Panc1 (cell line): ENCODE measurements at regions not wholly inside any gene's neighbourhood (a gene's known extent, or its start where the extent isn't known, plus 50 kb on each side); places are given as distances from the start of the nearest gene placed in this dataset.

ENCODE experiments used
- ATAC-seq: fragments of 200-7000 bp; cut with Tn5 transposase; 2 replicates; pipeline ENCODE4 v1.9.1; 2020; ENCODE audit warnings: mild to moderate bottlenecking, moderate library complexity
- BruUV-seq: library from RNA; stranded (reverse); fragments of 400-500 nt; replicated peaks from 2 replicates; lab custom pipeline; 2021; lab: Mats Ljungman, UMichigan
- CTCF ChIA-PET: fragments of 300-600 bp; sonication (Branson Sonifier 250); formaldehyde crosslinking; loops from one replicate; lab custom pipeline; 2022; ENCODE audit warnings: antibody characterized with exemption; lab: Charles Lee
- POLR2A ChIA-PET: fragments of 300-600 bp; sonication (Branson Sonifier 250); formaldehyde crosslinking; loops from one replicate; lab custom pipeline; 2022; ENCODE audit warnings: antibody characterized with exemption; lab: Charles Lee
- DNase-seq: peaks from one replicate; pipeline ENCODE4 v3.0.0-alpha.2; 2010; ENCODE audit warnings: low read depth, low spot score
- H3K27ac ChIP-seq: 2 replicates; pipeline ENCODE4 v1.5.1; 2011; ENCODE audit warnings: mild to moderate bottlenecking, low read length, inconsistent platforms
- H3K27me3 ChIP-seq: fragments of 200-500 bp; sonication (Bioruptor generic); 2 replicates; pipeline ENCODE4 v1.6.0; 2014; ENCODE audit warnings: low read length, inconsistent platforms; ENCODE audit not compliant: control insufficient read depth, insufficient read depth
- H3K36me3 ChIP-seq: fragments of 200-500 bp; sonication (Bioruptor generic); 2 replicates; pipeline ENCODE4 v1.5.1; 2014; ENCODE audit warnings: inconsistent platforms, mild to moderate bottlenecking, low read length, moderate library complexity; ENCODE audit not compliant: control insufficient read depth, insufficient read depth
- H3K4me1 ChIP-seq: 2 replicates; pipeline ENCODE4 v1.5.1; 2011; ENCODE audit warnings: inconsistent platforms, mild to moderate bottlenecking, low read length, moderate library complexity; ENCODE audit not compliant: control insufficient read depth, insufficient read depth
- H3K4me3 ChIP-seq, 2 experiments: 2 replicates each; pipeline ENCODE4 v1.5.1; 2011 to 2012; ENCODE audit warnings: low read depth in 2 of 2, low read length in 2 of 2, mild to moderate bottlenecking in 2 of 2, inconsistent platforms in 1 of 2, moderate library complexity in 1 of 2
- H3K9me3 ChIP-seq: fragments of 200-500 bp; sonication (Bioruptor generic); 2 replicates; pipeline ENCODE4 v1.5.1; 2014; ENCODE audit warnings: low read depth, mild to moderate bottlenecking, inconsistent platforms, low read length, moderate library complexity; ENCODE audit not compliant: control insufficient read depth, insufficient read depth
- CTCF ChIP-seq: fragments of 450-650 bp; IDR thresholded peaks from 2 replicates; pipeline ENCODE4 v1.5.1; 2017; ENCODE audit warnings: mild to moderate bottlenecking
- POLR2AphosphoS5 ChIP-seq: IDR thresholded peaks from 2 replicates; pipeline ENCODE4 v1.6.1; 2012; ENCODE audit warnings: mild to moderate bottlenecking, low read depth, low read length, moderate library complexity
- REST ChIP-seq, 2 experiments: IDR thresholded peaks; 2 replicates each; pipeline ENCODE4 v1.6.1; 2011 to 2012; ENCODE audit warnings: low read depth in 2 of 2, control low read depth in 1 of 2, low read length in 1 of 2, mild to moderate bottlenecking in 1 of 2, moderate library complexity in 1 of 2; ENCODE audit not compliant: insufficient read depth in 1 of 2
- SIN3A ChIP-seq: IDR thresholded peaks from 2 replicates; pipeline ENCODE4 v1.6.1; 2012; ENCODE audit warnings: low read depth, mild to moderate bottlenecking, low read length, moderate library complexity, borderline replicate concordance; ENCODE audit not compliant: insufficient read depth
- TCF7L2 ChIP-seq: IDR thresholded peaks from 2 replicates; pipeline ENCODE4 v1.6.1; 2011; ENCODE audit warnings: mild to moderate bottlenecking, low read depth, low read length, inconsistent platforms
- in situ Hi-C: cut with HindIII; loops from 2 replicates; pipeline ENCODE4 v1.10.0; 2016; ENCODE audit warnings: low sequenced_read_pairs, low pct_unique_long_range_greater_than_20kb
- intact Hi-C: fragments of 100-400 bp; cut with micrococcal nuclease; formaldehyde crosslinking; loops from one replicate; pipeline ENCODE4 v1.10.0; 2022; ENCODE audit not compliant: unreplicated experiment

GRCh38 chr20:39799366-39799965 lies 837.3 kb downstream of the DHX35 start:
- intact Hi-C loops: no loop called here
- no peaks in the 10 kb centered on the region for H3K36me3 ChIP-seq
- no TSS peak for BruUV-seq
- no peak for ATAC-seq
- no peaks in the 10 kb centered on the region for H3K4me1 ChIP-seq
- ChIA-PET POLR2A (no interaction called here), CTCF (no interaction called here)
- DNase-seq: no peak
- H3K27ac ChIP-seq: no peak overlapping the region
- in situ Hi-C loops: no loop called here
- no peaks in the 10 kb centered on the region for H3K9me3 ChIP-seq
- H3K4me3 ChIP-seq: no peak overlapping the region
- TF ChIP-seq POLR2AphosphoS5 (no peak), REST (IDR thresholded peaks at IDR 0.05; ENCODE audit: insufficient read depth in 1 of 2, low read depth in 2 of 2, low read length in 1 of 2) (no peak), CTCF (no peak), SIN3A (no peak)
- no peaks in the 10 kb centered on the region for H3K27me3 ChIP-seq

- Histone ChIP-seq H3K27me3 (no peaks in the 10 kb centered on the region), H3K9me3 (no peaks in the 10 kb centered on the region), H3K27ac (no peak overlapping the region), H3K36me3 (no peaks in the 10 kb centered on the region), H3K4me3 (no peak overlapping the region), H3K4me1 (no peaks in the 10 kb centered on the region)
- no peak for ATAC-seq
- TF ChIP-seq REST (IDR thresholded peaks at IDR 0.05; ENCODE audit: insufficient read depth in 1 of 2, low read depth in 2 of 2, low read length in 1 of 2): no peak
- TF ChIP-seq TCF7L2: no peak
- no peak for TF ChIP-seq POLR2AphosphoS5
- TF ChIP-seq SIN3A: no peak
- no peak for TF ChIP-seq CTCF
- no TSS peak for BruUV-seq
- in situ Hi-C loops (no loop called here), intact Hi-C loops (no loop called here)
- ChIA-PET CTCF (no interaction called here), POLR2A (no interaction called here)
- DNase-seq: no peak
Observed at GRCh38 chr20:39795401-39796272, 833.5 kb downstream of the DHX35 start.
